ENCODE measurements at regions not wholly inside any gene's neighbourhood (a gene's known extent, or its start where the extent isn't known, plus 50 kb on each side); places are given as distances from the start of the nearest gene placed in this dataset.

GRCh38 chr1:181366910-181367309, 116.4 kb upstream of the CACNA1E start:
- TF ChIP-seq POLR2A (IDR thresholded peaks at IDR 0.05) (no peak), CTCF (IDR thresholded peaks at IDR 0.05) (no peak)
- Histone ChIP-seq H3K27me3 (no peaks in the 10 kb centered on the region), H3K4me3 (replicated peaks in 1 of 3) (no peak overlapping the region), H3K9me3 (no peaks in the 10 kb centered on the region), H3K36me3 (no peaks in the 10 kb centered on the region), H3K4me1 (no peaks in the 10 kb centered on the region), H3K27ac (no peak overlapping the region)
- no peak for DNase-seq
- intact Hi-C loops (cut with DNase I) = no loop called here
- 95 to 96% methylated on average over 8 of the region's 8 CpGs for WGBS, 2 donors

GRCh38 chr1:181369416-181369815, 113.9 kb upstream of the CACNA1E start:
- DNase-seq = no peak
- TF ChIP-seq POLR2A (IDR thresholded peaks at IDR 0.05) = no peak
- no peak for TF ChIP-seq CTCF (IDR thresholded peaks at IDR 0.05)
- Histone ChIP-seq H3K4me3 (replicated peaks in 1 of 3) (no peak overlapping the region), H3K4me1 (no peaks in the 10 kb centered on the region), H3K36me3 (no peaks in the 10 kb centered on the region), H3K27me3 (no peaks in the 10 kb centered on the region), H3K27ac (peak overlapping the region in 1 of 3 donors; percentile 38), H3K9me3 (no peaks in the 10 kb centered on the region)
- WGBS, 2 donors = 88 to 90% methylated on average over 4 of the region's 4 CpGs
- intact Hi-C loops (cut with DNase I) = no loop called here

DNA sequence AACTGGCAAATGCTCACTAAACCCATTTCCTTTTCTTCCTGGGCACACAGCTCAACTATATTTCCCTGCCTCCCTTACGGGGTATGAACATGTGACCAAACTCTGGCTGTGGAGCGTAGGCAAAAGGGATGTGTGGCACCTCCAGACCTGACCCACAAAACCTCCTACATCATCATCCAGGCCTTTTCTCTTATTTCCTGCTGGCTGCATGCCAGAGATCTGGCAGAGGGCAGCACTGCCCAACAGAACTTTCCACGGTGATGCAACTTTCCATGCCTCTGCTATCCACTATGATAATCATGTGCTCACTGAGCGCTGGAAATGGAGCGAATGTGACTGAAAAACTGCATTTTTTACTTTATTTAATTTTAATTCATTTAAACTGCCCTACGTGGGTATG, 99.6 kb upstream of the CACNA1E start:
- DNase-seq = no peak
- intact Hi-C loops (cut with DNase I) = no loop called here
- Histone ChIP-seq H3K9me3 (no peaks in the 10 kb centered on the region), H3K36me3 (no peaks in the 10 kb centered on the region), H3K4me3 (replicated peaks in 1 of 3) (no peak overlapping the region), H3K27ac (no peak overlapping the region), H3K27me3 (no peaks in the 10 kb centered on the region), H3K4me1 (no peaks in the 10 kb centered on the region)
- WGBS, 2 donors = 81 to 85% methylated on average over 6 of the region's 6 CpGs
- TF ChIP-seq POLR2A (IDR thresholded peaks at IDR 0.05) (no peak), CTCF (IDR thresholded peaks at IDR 0.05) (no peak)

DNA sequence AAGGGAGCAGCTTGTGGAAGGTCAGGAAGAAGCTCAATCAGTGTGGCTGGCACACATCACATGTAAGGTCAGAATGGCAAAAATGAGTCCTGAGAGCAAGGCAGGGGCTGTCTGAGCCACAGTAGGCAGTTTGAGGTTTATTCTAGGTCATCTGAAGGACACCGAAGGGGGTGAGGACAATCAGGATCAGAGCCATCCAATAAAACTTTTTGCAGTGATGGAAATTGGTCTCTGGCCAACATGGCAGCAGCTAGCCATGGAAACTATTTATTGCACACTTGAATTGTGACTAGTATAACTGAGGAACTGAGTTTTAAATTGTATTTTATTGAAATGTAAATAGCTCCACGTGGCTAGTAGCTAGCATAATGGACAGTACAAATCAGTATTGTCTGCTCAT, 97.0 kb upstream of the CACNA1E start:
- 67 to 81% methylated on average over 2 of the region's 2 CpGs for WGBS, 2 donors
- intact Hi-C loops (cut with DNase I) = no loop called here

DNA sequence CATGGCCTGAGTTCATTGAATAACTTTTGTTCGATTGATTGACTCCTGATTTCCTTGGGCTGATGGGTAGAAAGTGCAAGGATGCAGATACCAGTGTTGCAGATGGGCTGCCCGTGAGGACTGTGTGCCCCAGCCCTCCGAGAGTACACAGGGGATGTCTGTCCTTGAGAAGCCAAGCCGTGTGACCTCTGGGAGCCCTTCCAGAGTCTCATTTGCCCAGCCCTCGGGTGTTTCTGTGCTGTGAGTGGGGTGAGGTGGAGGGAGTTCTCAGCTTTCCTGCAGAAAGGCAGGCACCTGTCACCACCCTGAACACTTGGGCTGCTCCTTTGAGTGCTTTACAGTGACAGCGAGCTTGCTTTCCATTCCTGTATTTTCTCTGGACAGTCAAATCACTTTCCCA, 96.4 kb upstream of the CACNA1E start:
- H3K27ac ChIP-seq = no peak overlapping the region
- intact Hi-C loops (cut with DNase I) = no loop called here

More for the DNA sequence above, 97.0 kb upstream of the CACNA1E start:
- H3K27ac ChIP-seq = no peak overlapping the region
- H3K4me3 ChIP-seq (replicated peaks in 1 of 3) = no peak overlapping the region
- TF ChIP-seq POLR2A (IDR thresholded peaks at IDR 0.05) (no peak), CTCF (IDR thresholded peaks at IDR 0.05) (no peak)
- DNase-seq = no peak
- no peaks in the 10 kb centered on the region for H3K36me3 ChIP-seq
- H3K4me1 ChIP-seq = peaks cover 9 to 13% of the 10 kb centered on the region in 2 donors
- no peaks in the 10 kb centered on the region for H3K9me3 ChIP-seq
- no peaks in the 10 kb centered on the region for H3K27me3 ChIP-seq

More for the DNA sequence above, 96.4 kb upstream of the CACNA1E start:
- peak; percentile 25 to 28 for DNase-seq
- WGBS, 2 donors = 43 to 56% methylated on average over 6 of the region's 6 CpGs
- H3K4me3 ChIP-seq (replicated peaks in 1 of 3) = no peak overlapping the region
- H3K4me1 ChIP-seq = peaks cover 9 to 19% of the 10 kb centered on the region in 2 donors
- H3K36me3 ChIP-seq = no peaks in the 10 kb centered on the region
- TF ChIP-seq CTCF (IDR thresholded peaks at IDR 0.05) = no peak
- TF ChIP-seq POLR2A (IDR thresholded peaks at IDR 0.05) = no peak
- no peaks in the 10 kb centered on the region for H3K9me3 ChIP-seq
- no peaks in the 10 kb centered on the region for H3K27me3 ChIP-seq

Data from thyroid gland (tissue), 4 donors.